HG03354 (cell line): ENCODE measurements at regions not wholly inside any gene's neighbourhood (a gene's known extent, or its start where the extent isn't known, plus 50 kb on each side); places are given as distances from the start of the nearest gene placed in this dataset.

Experiments
- ATAC-seq: cut with Tn5 transposase; IDR thresholded peaks from one replicate; pipeline ENCODE4 v1.9.1; 2021; ENCODE audit warnings: mild to moderate bottlenecking; ENCODE audit not compliant: unreplicated experiment, poor library complexity, severe bottlenecking

DNA sequence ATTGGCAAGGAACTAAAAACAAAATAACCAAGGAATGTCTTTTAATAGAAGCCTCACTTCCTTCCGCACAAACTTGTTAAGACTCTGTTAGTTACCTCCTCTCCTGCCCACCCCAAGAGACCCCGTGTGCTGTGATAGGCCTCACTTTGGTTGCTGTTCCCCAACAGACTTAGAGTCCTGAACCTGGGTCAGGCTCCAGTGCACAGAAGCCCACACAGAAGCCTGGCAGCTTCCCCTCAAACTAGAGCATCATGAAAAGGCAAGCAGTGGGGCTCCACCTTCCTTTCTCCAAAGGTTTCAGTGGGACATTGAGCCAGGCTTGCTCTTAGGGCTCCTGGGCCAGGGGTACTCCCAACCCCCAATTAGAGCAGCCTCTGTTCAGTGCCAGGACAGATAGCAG is 230.5 kb downstream of the ESM1 start:
- no peak for ATAC-seq

DNA sequence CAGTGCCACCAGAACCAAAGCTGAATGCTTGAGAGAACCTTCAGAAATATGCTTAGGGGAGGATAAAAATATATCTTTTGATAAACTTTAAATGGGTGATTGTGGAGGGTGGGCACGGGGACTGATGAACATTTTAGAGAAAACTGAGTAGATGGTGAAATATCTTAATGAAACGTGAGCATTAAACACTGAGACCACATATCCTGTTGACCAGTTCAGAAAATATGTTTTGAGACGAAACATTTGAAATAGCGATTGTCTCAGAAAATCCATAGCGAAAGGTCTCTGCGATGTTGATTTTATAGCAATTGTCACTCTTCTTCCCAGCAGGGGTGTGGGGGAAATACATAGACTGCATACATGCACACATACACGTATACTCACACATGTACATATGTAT is 231.0 kb downstream of the ESM1 start:
- ATAC-seq, result no peak

DNA sequence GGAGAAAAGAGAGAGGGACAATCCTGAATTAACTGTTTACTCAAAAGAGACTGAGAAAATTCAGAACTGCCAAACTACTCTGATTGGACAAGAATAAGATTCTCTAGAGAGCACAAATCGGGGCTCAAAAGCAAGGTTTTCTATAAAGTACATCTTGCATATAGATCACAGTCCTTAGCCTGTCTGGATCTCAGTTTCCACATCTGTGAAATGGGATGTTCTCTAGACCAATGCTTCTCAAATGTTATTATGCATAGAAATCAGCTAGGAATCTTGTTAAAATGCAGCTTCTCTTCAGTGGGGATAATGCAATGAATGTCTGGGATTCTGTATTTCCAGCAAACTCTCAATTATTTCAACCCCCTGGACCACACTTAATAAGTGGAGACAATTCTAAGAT is 231.6 kb downstream of the ESM1 start:
- ATAC-seq, result no peak

DNA sequence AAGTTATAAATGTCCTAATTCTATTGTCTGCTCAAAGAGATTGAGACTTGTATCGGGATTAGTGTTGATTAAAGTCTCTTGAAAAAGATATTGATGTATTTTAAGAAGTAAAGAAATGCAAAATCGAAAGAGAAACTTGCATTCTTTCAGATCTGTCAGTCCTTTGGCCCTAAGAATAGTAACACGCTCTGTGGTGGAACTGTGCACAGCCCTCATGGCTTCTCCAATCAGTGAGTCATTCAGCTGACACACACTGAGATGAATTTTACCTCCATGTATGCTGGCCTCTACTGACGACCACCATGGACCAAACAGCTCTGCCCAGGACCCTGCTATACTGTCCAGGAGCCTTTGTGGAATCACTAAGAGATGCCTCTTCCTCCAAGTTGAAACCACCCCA is 232.4 kb downstream of the ESM1 start:
- ATAC-seq, result peak; percentile 92

DNA sequence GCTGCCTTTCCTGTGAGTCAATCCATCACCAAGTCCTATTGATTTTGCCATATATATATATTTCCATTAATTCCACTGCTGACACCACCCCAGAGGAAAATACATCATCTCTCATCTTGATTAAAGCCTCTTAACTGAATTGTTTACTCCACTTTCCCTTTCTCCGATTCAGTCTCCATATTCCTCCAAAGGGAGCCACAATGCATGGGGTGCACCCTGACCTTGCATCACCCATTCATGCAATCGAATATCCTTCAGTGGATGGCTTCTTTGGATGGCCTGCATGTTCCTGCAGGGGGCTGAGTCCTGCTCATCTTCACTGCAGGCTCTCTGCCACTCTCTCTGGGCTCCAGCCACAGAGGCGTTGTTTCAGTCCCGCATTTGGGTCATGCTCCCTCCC is 231.0 kb downstream of the SNX18 start:
- no peak for ATAC-seq

DNA sequence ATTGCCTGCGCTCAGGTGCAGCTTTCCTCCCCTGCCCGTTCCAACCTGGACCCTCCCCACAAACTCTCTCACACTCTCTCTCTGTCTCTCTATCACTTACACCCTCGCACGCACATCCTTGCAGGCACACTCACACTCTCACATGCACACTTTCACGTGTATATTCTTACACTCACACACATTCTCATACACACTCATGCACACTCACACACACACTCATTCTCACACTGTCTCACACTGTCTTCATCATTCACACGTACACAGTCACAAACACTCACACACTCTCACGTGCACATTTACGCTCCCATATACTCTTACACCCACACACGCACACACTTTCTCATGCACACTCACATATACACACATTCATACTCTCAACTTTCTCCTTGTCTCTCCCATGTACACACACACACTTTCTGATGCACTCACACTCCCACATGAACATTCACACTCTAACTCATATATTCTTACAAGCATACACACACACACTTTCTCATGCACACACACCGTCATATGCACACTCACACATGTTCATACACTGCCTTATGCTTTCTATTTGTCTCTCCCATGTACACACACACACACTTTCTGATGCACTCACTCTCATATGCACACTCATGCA is 229.3 kb downstream of the SNX18 start:
- ATAC-seq, result no peak

GRCh38 chr5:54746346-54746745 is 228.8 kb downstream of the SNX18 start:
- ATAC-seq, result no peak

DNA sequence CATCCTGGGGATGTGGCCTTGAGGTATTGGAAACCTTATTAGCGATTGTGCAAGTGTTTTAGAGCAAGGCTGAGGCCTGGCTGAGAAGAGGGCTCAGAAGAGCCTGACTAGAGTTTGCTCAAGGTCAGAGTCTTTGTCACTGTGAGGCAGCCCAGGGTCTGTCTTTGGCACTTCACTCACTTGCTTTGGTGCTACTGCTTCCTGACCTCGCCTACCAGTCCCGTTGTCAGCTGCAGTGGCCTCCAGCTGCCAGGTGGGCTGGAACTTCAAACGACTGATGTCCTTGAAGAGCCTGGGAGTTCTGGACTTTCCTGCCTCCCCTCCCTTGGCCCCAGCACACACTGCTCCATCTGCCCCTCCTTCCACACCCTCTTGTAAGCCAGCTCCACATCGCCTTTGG is 228.0 kb downstream of the SNX18 start:
- ATAC-seq, result no peak

GRCh38 chr5:54743997-54744788 is 226.6 kb downstream of the SNX18 start:
- peak; percentile 84 for ATAC-seq

DNA sequence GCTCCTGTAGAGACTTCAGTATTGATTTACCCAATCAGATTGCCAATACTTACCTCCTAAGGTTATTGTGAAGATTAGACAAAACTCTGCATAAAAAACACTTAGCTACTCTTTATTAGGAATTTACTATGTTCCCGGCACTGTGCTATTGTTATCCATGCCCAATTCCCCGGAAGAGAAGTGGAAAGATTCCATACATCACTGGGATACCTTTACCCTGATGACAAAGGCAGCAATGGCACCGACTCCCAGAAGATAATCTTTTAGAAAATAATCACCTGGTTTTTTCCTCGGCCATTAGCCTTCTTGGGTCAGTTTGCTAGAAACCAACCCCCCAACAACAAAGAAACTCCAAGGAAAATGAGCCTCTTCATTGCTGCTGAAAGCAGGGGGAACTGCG is 226.0 kb downstream of the SNX18 start:
- no peak for ATAC-seq

DNA sequence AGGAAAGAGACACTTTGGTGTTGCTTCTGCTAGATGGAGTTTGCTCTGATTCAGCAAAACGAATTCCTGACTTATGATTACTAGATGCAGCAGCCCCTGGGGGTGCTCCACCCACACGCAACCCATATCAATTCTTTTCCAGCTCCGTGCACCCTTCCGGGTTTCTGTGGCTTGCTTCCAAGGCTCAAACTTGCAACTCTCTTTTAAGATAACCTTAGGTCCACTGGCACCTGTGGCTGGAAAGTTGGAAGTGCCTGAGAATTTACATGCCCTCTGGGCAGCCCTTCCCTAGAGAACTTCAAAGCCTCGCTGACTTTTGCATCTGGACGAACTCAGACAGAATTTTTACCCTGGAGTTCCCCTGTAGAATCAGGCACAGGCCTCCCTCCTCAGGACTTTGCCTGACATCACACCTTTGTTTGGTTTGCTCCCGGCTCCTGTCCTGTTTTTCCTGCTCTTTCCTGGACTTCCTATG is 224.9 kb downstream of the SNX18 start:
- no peak for ATAC-seq

GRCh38 chr5:54741711-54742110 is 224.2 kb downstream of the SNX18 start:
- ATAC-seq, result no peak

DNA sequence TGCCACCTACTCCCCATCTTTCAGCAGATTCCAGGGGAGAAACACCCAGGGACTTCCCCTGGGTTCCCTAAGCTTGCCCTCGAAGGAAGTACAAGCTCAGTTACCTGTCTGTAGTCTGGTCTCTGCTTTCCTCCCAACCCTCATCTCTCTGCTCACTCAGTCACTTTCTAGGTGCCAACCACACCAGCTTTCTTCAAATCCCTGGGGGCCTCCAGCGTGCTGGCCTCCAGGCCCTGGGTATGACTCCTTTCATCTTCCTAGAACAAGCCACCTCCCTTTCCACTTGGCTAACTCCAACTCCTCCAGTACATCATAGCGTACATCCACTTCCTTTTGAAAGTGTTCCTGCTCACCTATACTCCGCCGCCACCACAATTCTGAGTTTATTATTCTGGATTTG is 222.6 kb downstream of the SNX18 start:
- ATAC-seq, result no peak

DNA sequence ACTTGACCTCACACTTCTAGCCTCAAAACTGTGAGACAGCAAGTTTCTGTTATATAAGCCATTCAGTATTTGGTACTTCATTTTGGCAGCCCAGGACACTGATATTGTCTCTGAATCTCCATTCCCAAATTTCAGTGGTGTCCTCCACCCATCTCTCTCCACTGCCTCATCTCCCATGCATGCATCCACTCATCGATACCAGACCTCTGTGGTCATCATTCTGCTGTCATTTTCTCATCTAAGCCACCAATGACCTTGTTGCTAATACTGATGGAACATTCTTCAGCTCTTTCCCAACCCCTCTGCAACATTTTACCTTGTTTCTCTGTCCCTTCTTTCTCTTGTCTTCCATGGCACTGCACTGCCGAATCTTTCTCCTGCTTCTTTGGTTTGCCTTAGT is 221.8 kb downstream of the SNX18 start:
- no peak for ATAC-seq

GRCh38 chr5:54738973-54739367 is 221.4 kb downstream of the SNX18 start:
- ATAC-seq, result no peak

- ATAC-seq, result no peak
Measured at GRCh38 chr5:54738118-54738972, 220.8 kb downstream of the SNX18 start.

DNA sequence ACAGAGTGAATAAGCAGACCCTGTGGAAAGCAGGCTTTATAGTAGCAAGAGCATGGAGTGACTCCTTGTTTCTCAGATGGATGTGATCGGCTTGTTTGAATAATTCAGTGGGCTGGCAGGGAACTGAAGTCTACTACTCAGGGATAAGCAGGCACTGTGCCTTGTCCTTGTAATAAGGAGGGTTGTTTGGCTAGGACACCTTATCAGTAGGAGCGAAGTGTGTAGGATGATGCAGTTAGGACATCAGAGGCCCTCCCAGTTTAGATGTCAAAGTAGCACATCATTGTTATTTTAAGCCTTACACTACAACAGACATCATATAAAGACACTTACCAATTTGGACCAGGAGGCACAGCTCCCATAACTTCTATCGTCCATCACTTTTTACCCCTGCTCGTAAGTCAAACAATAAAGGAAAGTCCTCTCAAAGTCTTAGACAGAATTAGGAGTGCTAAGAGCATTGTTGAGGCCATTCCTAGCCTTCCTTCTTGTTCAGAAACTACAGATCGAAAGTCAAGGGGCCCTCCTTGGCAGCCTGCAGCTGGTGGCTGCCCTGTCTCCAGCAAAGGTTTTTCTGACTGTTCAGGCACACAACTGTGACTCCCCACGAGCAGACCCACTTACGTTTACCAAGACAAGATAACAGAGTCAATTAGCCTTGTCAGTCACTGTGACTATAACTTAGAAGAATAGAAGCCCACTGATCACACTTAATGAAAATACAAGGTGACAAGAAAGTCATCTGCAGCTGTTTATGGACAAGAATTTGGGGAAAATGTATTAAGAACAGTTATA is 218.6 kb downstream of the SNX18 start:
- no peak for ATAC-seq

GRCh38 chr5:54733101-54733500 is 215.5 kb downstream of the SNX18 start:
- no peak for ATAC-seq

DNA sequence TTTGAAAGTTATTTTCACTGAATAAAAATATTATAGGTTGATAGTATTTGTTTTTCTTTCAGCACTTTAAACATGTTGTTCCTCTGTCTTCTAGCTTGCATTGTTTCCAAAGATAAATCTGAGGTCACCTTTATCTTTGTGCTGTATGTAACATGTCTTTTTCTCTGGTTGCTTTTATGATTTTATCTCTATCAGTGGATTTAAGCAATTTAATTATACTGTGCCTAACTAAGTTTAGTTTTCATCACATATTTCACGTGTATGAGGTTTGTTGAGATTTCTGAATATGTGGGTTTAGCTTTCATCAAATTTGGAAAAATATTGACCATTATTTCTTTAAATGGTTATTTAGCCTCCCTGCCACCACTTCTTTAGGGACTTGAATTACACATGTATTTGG is 214.5 kb downstream of the SNX18 start:
- ATAC-seq, result no peak

DNA sequence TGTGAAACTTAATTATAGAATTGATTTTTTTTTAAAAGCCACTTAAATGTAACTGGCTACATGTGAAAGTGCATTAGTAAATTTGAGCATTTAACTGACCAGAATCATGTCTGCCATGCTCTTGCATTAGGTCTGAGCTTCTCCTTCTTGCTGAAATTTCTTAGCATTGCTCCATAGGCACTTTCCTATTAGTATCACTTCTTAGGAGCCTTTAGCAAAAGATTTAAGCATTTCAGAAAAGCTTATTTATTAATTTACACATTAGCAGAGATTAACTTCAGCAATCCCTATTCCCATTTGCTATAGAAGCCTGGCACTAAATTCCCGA is 211.0 kb downstream of the SNX18 start:
- no peak for ATAC-seq
